Suprapubic skin (tissue), 4 donors: ENCODE measurements at regions not wholly inside any gene's neighbourhood (a gene's known extent, or its start where the extent isn't known, plus 50 kb on each side); places are given as distances from the start of the nearest gene placed in this dataset.

Experiments
- DNase-seq, 2 donors: peaks; one replicate each; pipeline ENCODE4 v3.0.0-alpha.2; 2019; ENCODE audit warnings: low spot score in 2 of 2
- H3K27ac ChIP-seq: fragments of 200-600 bp; sonication (generic); one replicate; pipeline ENCODE4 v1.5.1; 2019
- H3K27me3 ChIP-seq: fragments of 200-600 bp; sonication (generic); one replicate; pipeline ENCODE4 v1.5.1; 2019
- H3K36me3 ChIP-seq: fragments of 200-600 bp; sonication (generic); one replicate; pipeline ENCODE4 v1.5.1; 2019
- H3K4me1 ChIP-seq: fragments of 200-600 bp; sonication (generic); one replicate; pipeline ENCODE4 v1.5.1; 2019
- H3K4me3 ChIP-seq: fragments of 200-600 bp; sonication (generic); one replicate; pipeline ENCODE4 v1.5.1; 2019; ENCODE audit warnings: mild to moderate bottlenecking
- H3K9me3 ChIP-seq: fragments of 200-600 bp; sonication (generic); one replicate; pipeline ENCODE4 v1.5.1; 2019
- EP300 ChIP-seq: sonication (generic); formaldehyde crosslinking; IDR thresholded peaks from one replicate; pipeline ENCODE4 v1.6.1; 2017; ENCODE audit warnings: antibody characterized with exemption
- POLR2A ChIP-seq, 2 donors: fragments of 450-650 bp; IDR thresholded peaks; one replicate each; pipeline ENCODE4 v1.6.1; 2017; ENCODE audit warnings: antibody characterized with exemption in 2 of 2, mild to moderate bottlenecking in 2 of 2, moderate library complexity in 2 of 2
- POLR2AphosphoS5 ChIP-seq, 3 donors: sonication (generic); formaldehyde crosslinking; IDR thresholded peaks; one replicate each; pipeline ENCODE4 v1.6.1; 2017; ENCODE audit warnings: antibody characterized with exemption in 3 of 3
- WGBS: methylation state at CpG from one replicate; pipeline ENCODE4 v1.1.5; 2018; 5-methylcytosine and 5-hydroxymethylcytosine counted together
- TF ChIP-seq, protein P1 (sequence below), 2 donors: fragments of 200-600 bp in 1 of 2; fragments of 450-650 bp in 1 of 2; sonication (generic) in 1 of 2; IDR thresholded peaks; one replicate each; pipeline ENCODE4 v1.5.1; 2016 to 2019; ENCODE audit warnings: antibody characterized with exemption in 2 of 2, mild to moderate bottlenecking in 1 of 2, moderate library complexity in 1 of 2

DNA sequence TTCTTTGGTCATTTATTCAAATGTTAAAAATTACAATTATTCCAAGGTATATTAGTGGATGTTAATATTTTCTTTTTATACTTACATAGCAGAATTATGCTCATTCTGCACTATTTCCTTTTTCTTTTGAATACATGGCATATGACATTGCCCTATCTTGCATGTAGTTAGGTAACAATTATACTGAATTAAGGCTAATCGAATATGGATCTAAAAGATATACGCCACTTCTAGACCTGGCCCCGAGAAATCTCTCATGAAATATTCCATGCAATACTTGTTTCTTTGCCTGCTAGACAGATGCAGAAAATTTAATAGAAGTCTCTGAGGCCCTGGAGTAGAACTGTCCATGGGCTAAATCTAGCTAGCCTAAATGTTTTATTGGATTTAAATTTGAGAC, 493.4 kb downstream of the OTOL1 start:
- Histone ChIP-seq H3K27ac (no peak overlapping the region), H3K9me3 (no peaks in the 10 kb centered on the region), H3K4me3 (no peak overlapping the region), H3K36me3 (no peaks in the 10 kb centered on the region), H3K27me3 (no peaks in the 10 kb centered on the region), H3K4me1 (no peaks in the 10 kb centered on the region)
- WGBS: 75% methylated on average over 3 of the region's 3 CpGs
- no peak for TF ChIP-seq POLR2AphosphoS5 (IDR thresholded peaks at IDR 0.05)
- no peak for TF ChIP-seq POLR2A (IDR thresholded peaks at IDR 0.05)
- TF ChIP-seq EP300: no peak
- TF ChIP-seq, protein P1, sequence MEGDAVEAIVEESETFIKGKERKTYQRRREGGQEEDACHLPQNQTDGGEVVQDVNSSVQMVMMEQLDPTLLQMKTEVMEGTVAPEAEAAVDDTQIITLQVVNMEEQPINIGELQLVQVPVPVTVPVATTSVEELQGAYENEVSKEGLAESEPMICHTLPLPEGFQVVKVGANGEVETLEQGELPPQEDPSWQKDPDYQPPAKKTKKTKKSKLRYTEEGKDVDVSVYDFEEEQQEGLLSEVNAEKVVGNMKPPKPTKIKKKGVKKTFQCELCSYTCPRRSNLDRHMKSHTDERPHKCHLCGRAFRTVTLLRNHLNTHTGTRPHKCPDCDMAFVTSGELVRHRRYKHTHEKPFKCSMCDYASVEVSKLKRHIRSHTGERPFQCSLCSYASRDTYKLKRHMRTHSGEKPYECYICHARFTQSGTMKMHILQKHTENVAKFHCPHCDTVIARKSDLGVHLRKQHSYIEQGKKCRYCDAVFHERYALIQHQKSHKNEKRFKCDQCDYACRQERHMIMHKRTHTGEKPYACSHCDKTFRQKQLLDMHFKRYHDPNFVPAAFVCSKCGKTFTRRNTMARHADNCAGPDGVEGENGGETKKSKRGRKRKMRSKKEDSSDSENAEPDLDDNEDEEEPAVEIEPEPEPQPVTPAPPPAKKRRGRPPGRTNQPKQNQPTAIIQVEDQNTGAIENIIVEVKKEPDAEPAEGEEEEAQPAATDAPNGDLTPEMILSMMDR (IDR thresholded peaks at IDR 0.05): no peak
- no peak for DNase-seq

DNA sequence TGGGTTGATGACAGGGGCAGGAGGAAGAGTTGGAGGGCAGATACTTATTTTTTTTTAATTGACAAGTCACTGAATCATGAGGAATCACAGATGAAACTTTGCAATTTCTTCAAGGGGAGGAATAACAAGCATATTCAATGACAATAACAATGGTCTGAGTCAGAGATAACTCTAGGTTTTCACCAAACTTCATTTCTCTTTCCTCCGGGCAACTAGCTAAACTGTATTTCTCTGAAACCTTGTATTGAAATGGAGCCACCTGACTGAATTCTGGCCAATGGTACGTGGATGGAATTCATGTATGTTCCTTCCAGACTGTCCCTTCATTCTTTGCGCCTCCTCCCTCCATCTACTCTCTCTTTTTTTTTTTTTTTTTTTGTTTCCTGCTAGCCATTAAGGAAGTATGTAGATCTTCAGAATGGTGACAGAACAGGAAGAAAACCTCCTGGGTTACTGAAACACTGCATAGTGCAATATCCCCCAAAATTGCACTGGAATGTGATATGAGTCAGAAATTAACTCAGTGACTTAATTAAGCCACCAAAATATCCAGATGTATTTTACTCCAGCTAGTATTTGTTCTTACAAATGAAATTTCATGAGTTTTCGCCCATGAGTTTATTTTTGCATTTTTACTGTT, 495.4 kb downstream of the OTOL1 start:
- Histone ChIP-seq H3K27me3 (no peaks in the 10 kb centered on the region), H3K4me3 (no peak overlapping the region), H3K36me3 (no peaks in the 10 kb centered on the region), H3K27ac (no peak overlapping the region), H3K4me1 (no peaks in the 10 kb centered on the region), H3K9me3 (no peaks in the 10 kb centered on the region)
- TF ChIP-seq POLR2AphosphoS5 (IDR thresholded peaks at IDR 0.05) (no peak), POLR2A (IDR thresholded peaks at IDR 0.05) (no peak), EP300 (no peak)
- TF ChIP-seq, protein P1 (IDR thresholded peaks at IDR 0.05): no peak
- 85% methylated on average over 4 of the region's 4 CpGs for WGBS
- DNase-seq: no peak

DNA sequence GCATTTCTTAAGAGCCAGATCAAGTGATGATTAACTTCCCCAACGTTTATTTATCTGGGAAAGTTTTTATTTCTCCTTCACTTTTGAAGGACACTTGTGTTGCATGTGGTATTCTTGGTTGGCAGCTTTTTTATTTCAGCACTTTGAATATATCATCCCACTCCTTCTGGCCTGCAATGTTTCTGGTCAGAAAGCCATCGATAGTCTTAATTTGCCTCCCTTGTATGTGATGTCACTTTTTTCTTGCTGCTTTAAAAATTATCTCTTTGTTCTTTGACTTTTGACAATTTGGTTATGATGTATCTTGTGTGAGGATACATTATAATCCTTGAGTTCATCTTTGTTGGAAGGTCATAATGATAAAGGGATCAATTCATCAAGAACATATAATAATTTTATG, 503.2 kb downstream of the OTOL1 start:
- no peak overlapping the region for H3K4me3 ChIP-seq
- 82% methylated on average over 2 of the region's 2 CpGs for WGBS
- H3K4me1 ChIP-seq: no peaks in the 10 kb centered on the region
- DNase-seq: no peak
- TF ChIP-seq POLR2AphosphoS5 (IDR thresholded peaks at IDR 0.05) (no peak), EP300 (no peak), POLR2A (IDR thresholded peaks at IDR 0.05) (no peak)
- TF ChIP-seq, protein P1 (IDR thresholded peaks at IDR 0.05): no peak
- H3K9me3 ChIP-seq: peaks cover 12% of the 10 kb centered on the region
- no peak overlapping the region for H3K27ac ChIP-seq
- no peaks in the 10 kb centered on the region for H3K36me3 ChIP-seq
- H3K27me3 ChIP-seq: no peaks in the 10 kb centered on the region

DNA sequence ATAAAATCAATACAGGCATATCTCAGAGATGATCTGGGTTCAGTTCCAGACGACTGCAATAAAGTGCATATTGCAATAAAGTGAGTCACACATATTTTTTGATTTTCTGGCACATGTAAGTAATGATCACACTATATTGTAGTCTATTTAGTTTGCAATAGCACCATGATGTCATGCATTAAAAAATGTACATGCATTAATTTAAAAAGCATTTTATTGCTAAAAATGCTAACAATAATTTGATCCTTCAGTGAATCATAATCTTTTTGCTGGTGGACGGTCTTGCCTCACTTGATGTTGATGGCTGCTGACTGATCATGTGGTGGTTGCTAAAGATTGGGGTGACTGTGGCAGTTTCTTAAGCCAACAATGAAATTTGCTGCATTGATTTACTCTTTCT, 511.1 kb downstream of the OTOL1 start:
- no peaks in the 10 kb centered on the region for H3K9me3 ChIP-seq
- TF ChIP-seq POLR2A (IDR thresholded peaks at IDR 0.05): no peak
- TF ChIP-seq, protein P1 (IDR thresholded peaks at IDR 0.05): no peak
- no peak for TF ChIP-seq EP300
- TF ChIP-seq POLR2AphosphoS5 (IDR thresholded peaks at IDR 0.05): no peak
- no peak overlapping the region for H3K27ac ChIP-seq
- DNase-seq: no peak
- H3K27me3 ChIP-seq: no peaks in the 10 kb centered on the region
- no peak overlapping the region for H3K4me3 ChIP-seq
- H3K36me3 ChIP-seq: no peaks in the 10 kb centered on the region
- no peaks in the 10 kb centered on the region for H3K4me1 ChIP-seq
- WGBS: 63% methylated on average over 2 of the region's 2 CpGs

DNA sequence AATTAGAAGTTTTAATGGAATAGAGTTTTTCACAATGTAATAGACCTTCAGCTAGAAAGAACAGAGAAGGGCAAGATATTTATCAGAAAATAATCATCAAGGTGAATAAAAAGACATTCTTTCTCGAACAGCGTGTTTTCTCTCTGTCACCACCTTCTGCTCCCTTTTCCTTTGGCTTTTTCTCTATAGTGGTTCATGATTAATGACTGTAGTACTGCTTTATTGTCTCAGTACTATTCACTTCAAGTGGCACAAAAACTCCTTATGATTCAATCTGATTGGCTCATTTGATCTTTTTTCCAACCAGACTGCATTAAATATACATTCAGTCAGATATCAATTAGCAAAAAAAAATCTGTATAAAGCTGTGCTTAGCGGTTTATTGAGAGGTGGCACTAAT, 516.0 kb downstream of the OTOL1 start:
- no peaks in the 10 kb centered on the region for H3K9me3 ChIP-seq
- H3K27ac ChIP-seq: no peak overlapping the region
- 72% methylated on average over 3 of the region's 3 CpGs for WGBS

More for the DNA sequence above, 516.0 kb downstream of the OTOL1 start:
- Histone ChIP-seq H3K4me1 (no peaks in the 10 kb centered on the region), H3K36me3 (no peaks in the 10 kb centered on the region), H3K27me3 (no peaks in the 10 kb centered on the region), H3K4me3 (no peak overlapping the region)
- no peak for TF ChIP-seq EP300
- no peak for TF ChIP-seq POLR2A (IDR thresholded peaks at IDR 0.05)
- no peak for TF ChIP-seq POLR2AphosphoS5 (IDR thresholded peaks at IDR 0.05)
- TF ChIP-seq, protein P1 (IDR thresholded peaks at IDR 0.05): no peak
- DNase-seq: no peak
